ENCODE measurements at regions not wholly inside any gene's neighbourhood (a gene's known extent, or its start where the extent isn't known, plus 50 kb on each side); places are given as distances from the start of the nearest gene placed in this dataset.

DNA sequence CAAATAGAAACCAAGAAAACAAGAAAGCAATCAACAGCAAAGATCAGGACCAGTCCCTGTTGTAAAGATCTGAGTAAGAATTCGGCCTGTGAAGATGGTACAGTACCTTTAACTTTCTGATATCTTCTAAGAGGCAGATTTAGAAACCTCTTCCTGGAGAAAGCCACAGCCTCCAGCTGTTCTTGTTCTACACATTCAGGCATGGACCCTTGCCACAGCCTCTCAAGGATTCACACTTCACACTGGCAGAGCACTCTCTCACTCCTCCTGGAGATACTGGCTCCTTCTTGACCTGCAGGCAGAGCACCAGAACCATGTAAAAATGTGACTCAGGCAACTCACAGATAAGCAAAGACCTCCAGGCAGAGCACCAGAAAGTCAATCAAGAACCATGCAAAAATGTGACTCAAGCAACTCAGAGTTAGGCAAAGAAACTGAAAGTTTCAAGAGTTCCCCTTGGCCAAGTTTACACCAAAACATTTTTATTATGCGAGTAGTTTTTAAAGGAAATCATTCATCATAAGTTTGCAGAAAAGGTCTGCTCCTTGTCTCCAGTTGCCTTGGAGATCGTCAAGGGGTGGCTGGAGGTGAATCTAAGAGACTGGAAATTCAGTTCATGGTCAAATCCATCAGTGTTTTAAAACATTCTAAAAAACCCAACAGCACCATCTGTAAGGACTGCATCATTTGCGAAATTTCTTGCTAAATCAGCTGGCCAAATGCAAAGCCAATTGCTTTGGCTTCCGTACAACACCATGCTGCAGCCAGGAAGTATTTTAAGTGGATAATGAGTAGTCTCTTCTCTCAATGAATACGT is 119.3 kb upstream of the MDM1 start:
- DNase-seq: no peak

GRCh38 chr12:68452078-68452715 is 120.0 kb upstream of the MDM1 start:
- DNase-seq: no peak

GRCh38 chr12:68453278-68453677 is 121.1 kb upstream of the MDM1 start:
- DNase-seq: no peak

DNA sequence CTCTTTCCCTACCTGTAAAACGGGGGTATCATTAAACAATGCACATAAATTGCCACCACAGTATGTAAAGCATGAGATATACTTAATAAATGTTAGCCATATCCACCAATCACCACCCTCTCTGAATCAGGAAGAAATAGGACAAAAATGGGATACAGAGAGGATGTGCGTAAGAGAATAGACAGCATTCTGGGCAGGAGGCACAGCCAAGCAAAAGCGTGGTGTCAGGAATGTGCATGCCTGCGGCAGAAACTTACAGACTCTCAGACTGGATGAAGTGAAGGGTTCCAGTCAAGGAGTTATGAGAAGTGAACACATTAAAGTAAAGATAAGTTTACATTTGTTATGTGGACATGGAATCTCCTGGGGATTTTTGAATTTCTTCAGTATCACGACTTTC is 121.7 kb upstream of the MDM1 start:
- DNase-seq: no peak

DNA sequence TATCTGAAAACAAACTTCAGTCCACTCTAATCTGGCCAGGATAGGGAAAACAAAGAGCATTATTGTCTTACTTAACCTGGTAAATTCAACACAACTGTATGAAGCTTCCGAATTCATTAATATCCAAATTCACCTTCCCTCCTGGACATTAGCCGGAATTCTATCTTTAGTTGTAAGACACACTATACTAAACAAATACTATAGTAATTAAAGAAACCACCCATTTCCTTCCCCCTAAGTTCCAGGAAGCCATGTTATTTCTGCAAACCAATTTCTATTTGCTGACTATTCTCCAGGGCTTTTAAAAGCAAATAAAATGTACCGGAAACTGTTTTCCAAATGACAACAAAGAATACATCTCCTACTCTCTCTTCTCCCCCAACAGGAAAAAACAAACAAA is 122.7 kb upstream of the MDM1 start:
- no peak for DNase-seq

DNA sequence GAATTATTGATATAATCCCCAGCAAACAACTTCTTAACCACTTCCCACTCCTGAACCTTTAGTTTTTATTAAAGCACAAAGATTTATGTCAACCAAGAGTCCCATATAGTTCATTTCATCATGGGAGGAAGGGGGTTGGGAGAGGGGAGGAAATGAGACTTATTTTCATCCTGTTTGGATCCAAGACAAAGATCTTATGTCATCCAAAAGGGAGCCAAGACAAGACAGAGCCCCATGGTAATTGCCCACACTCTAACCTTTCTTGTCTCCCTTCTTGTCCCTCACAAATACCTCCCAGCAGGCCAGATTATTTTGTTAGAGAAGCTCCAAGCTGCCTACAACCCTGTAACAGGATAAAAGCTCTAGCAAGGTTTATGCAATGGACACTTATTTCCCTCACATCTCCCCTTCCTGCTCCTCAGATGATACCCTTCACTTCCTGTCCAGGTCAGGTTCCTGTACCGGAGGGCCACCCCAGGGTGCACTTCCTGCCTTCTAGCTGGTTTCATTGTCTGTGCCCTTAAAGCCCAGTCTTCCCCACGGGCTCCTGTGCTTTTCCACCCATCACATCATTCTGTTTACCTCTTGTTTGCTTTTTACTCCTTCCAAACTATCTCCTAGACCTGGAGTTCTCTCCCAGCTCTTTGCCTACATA is 123.7 kb upstream of the MDM1 start:
- no peak for DNase-seq

GRCh38 chr12:68458866-68459265 is 126.7 kb upstream of the MDM1 start:
- DNase-seq: no peak

DNA sequence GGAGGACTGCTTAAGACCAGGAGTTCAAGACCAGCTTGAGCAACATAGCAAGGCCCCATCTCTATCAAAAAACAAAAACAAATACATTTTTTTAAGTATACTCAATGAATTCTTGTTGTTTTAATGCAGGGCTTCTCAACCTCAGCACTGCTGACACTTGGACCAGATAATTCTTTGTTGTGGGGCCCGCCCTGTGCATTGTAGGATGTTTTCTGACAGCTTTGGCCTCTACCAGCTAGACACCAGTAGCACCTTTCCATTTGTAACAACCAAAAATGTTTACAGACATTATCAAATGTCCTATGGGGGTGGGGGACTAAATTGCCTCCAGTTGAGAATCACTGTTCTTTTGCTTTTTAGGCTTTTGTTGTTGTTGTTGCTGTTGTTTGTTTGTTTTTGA is 128.1 kb upstream of the MDM1 start:
- DNase-seq: no peak

DNA sequence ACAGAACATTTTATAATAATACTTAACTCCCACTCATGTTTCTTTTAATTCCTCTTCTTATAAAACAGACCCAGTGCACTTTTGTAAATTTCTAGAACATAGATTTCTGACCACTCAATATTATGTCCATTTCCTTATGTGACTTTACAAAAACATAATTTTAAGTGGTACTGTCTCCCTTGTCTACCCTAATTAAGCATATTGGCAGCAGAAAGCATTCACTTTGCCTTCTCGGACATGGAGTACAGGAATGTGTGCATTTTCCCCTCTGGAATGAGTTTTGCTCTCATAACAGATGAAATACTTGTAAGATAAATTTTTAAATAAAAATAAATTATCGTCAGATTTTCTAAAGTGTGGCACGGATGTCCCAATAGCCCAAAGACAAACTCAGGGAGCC is 129.5 kb upstream of the MDM1 start:
- DNase-seq: no peak

GRCh38 chr12:68462803-68463202 is 130.6 kb upstream of the MDM1 start:
- no peak for DNase-seq

- no peak for DNase-seq
Measured at GRCh38 chr12:68465227-68465626, 133.1 kb upstream of the MDM1 start.

- no peak for DNase-seq
Measured at GRCh38 chr12:68467514-68467913, 135.4 kb upstream of the MDM1 start.

DNA sequence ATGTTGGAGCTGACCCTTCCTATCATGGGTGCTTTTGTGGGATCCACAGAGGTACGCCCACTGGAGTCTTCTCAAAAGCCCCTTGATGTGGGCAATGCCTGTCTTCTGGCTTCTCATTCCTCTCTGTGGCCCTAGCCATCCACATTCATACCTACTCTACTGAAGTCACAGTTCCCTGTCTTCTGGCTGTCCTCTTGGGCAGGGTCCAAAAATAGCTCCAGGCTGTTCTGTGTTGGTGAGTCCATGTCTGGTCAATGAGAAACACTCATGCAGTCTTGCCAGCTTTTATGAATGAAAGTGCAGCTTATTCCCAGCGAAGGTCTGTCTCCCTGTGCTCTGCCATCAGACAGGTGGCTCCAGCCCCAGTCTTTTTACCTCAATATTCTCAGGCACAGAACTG is 135.9 kb upstream of the MDM1 start:
- no peak for DNase-seq

GRCh38 chr12:68469113-68469512 is 137.0 kb upstream of the MDM1 start:
- DNase-seq: no peak

DNA sequence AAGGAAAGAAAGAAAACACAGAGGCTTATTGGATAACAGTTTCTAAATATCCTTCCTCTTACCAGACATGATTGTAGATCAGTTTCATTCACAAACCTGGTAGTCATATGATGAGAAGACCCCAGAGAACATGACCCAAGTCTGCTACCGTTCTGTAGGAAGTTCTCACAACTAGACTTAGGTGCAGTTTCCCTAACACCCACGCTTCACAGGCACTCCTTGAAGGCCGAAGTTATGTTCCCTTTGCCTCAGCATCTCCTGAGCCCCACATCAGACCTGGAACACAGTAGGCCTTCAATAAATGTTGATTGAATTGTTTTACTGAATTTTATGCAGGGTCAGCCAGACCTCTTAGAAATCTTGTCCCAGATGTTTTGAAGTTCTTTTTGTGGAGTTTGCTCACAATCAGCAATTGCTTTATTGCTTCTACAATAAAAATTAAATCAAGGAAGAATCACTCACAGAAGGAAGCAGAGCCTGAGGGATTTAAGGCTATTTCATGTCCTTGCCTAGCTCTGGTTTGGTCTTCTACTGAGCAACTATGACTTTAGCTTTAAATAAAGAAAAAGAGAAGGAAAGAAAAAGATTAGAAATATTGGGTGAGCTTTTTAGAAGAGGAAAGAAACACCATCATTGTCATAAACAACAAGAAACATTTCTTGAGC is 138.6 kb upstream of the MDM1 start:
- no peak for DNase-seq

DNA sequence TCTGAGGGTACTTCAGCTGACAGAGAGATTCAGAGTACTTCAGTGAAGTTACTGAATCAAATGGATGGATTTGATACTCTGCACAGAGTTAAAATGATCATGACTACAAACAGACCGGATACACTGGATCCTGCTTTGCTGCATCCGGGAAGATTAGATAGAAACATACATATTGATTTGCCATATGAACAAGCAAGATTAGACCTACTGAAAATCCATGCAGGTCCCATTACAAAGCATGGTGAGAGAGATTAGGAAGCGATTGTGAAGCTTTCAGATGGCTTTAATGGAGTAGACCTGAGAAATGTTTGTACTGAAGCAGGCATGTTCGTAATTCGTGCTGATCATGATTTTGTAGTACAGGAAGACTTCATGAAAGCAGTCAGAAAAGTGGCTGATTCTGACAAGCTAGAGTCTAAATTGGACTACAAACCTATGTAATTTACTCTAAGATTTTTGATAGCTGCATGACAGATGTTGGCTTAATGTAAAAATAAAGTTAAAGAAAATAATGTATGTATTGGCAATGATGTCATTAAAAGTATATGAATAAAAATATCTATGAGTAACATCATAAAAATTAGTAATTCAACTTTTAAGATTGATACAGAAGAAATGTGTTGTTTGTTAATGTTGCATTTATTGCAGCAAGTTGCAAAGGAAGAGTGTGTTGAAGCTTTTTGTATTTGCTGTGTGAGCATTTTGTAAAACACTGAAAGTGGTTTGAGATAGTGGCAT is 136.1 kb upstream of the RAP1B start:
- DNase-seq: no peak

DNA sequence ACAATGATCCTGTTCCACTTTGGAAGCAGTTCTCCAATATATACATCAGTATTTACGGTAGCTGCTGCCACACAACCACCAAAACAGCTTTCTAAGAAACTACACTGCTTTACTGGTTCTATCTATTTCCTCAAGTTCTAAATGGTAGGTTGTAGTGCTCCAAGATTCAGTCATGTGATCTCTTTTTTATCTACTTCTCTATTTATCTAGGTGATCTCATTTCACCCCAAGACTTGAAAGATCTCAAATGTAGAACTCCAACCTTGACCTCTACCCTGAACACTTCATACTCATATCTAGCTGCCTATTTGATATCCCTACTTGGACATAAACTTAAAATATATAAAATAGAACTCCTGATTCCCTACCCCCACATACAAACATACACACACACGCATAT is 133.9 kb upstream of the RAP1B start:
- no peak for DNase-seq

DNA sequence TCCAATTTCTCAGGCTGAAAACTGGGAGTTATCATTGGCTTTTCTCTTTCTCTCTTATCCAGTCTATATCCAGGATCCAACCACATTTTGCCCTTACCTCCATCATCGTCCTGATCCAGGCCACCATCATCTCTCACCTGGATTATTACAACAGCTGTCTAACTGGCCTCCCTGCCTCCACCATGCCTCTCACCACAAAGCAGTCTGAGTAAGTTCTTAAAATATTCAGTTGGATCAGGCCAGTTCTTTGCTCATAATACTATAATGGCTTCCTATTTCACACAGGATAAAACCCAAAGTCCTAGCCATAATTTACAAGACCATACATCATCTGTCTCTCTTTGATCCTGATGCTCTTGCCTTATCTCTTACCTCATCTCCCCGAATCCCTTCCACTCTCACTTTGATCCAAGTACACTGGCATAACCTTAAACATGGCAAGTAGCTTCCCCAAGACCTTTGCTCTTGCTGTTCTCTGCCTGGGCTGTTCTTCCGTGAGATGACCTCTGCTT is 133.4 kb upstream of the RAP1B start:
- no peak for DNase-seq

GRCh38 chr12:68477906-68478305 is 132.8 kb upstream of the RAP1B start:
- DNase-seq: no peak

- DNase-seq: no peak
Measured at GRCh38 chr12:68478516-68479260, 132.0 kb upstream of the RAP1B start.

DNA sequence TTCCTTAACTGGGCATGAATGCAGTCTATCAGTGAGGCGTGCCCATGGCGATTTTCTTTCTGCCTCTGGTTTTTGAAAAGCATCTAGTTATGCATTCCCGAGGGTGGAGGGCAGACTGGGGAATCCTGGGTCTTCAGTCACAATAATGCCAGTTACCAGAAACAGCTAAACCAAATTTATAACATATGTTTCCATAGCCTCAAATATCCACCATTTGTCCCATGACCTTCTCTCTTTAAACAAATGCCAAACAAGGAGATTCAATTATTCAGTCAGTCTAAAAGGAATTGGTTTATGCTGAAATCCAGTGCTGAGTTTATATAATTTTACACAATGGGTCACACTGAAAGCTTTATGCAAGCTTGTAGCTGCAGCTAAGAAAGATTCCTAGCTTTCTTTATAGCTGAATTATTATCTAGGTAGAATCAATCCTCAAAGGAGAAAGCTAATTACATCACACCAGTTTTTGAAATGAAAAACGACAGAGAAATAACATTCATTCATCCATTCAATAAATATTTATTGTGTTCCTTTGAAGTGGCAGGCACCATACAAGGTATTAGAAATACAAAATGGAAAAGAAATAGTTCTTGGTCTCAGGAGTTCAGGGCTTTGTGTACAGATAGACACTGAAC is 131.3 kb upstream of the RAP1B start:
- no peak for DNase-seq
